PC-9 (cell line): ENCODE measurements at regions not wholly inside any gene's neighbourhood (a gene's known extent, or its start where the extent isn't known, plus 50 kb on each side); places are given as distances from the start of the nearest gene placed in this dataset.
"Not testable (repeated sequence)": the region's sequence is repeated elsewhere in the genome, so short reads cannot be mapped to it uniquely, and the experiment has no call there.

ENCODE experiments used
- EZH2 ChIP-seq: fragments of 200-600 bp; sonication (generic); IDR thresholded peaks from 2 replicates; pipeline ENCODE4 v1.8.0; 2017; ENCODE audit warnings: antibody characterized with exemption, low read depth
- TF ChIP-seq, protein P1 (sequence below): fragments of 200-600 bp; sonication (generic); conservative IDR thresholded peaks from 2 replicates; pipeline ENCODE4 v1.6.1; 2017; ENCODE audit warnings: mixed run types, antibody characterized with exemption, mild to moderate bottlenecking, moderate library complexity

DNA sequence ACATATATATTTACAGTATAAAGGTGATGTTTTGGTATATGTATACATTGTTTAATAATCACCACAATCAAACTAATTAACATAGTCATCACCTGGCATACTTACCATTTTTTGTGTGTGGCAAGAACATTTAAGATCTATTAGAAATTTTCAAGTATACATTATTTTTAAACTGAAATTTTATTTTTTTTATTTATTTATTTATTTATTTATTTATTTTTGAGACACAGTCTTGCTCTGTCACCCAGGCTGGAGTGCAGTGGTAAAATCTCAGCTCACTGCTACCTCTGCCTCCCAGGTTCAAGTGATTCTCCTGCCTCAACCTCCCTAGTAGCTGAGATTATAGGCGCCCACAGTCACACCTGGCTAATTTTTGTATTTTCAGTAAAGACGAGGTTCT lies 210.5 kb downstream of the ICOS start:
- TF ChIP-seq, protein P1, sequence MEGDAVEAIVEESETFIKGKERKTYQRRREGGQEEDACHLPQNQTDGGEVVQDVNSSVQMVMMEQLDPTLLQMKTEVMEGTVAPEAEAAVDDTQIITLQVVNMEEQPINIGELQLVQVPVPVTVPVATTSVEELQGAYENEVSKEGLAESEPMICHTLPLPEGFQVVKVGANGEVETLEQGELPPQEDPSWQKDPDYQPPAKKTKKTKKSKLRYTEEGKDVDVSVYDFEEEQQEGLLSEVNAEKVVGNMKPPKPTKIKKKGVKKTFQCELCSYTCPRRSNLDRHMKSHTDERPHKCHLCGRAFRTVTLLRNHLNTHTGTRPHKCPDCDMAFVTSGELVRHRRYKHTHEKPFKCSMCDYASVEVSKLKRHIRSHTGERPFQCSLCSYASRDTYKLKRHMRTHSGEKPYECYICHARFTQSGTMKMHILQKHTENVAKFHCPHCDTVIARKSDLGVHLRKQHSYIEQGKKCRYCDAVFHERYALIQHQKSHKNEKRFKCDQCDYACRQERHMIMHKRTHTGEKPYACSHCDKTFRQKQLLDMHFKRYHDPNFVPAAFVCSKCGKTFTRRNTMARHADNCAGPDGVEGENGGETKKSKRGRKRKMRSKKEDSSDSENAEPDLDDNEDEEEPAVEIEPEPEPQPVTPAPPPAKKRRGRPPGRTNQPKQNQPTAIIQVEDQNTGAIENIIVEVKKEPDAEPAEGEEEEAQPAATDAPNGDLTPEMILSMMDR, result not testable (repeated sequence)
- not testable (repeated sequence) for TF ChIP-seq EZH2
